TTC549 (cell line): ENCODE measurements at regions not wholly inside any gene's neighbourhood (a gene's known extent, or its start where the extent isn't known, plus 50 kb on each side); places are given as distances from the start of the nearest gene placed in this dataset.
"Not testable (repeated sequence)": the region's sequence is repeated elsewhere in the genome, so short reads cannot be mapped to it uniquely, and the experiment has no call there.

ENCODE experiments used
- FAIRE-seq: peaks from 2 replicates; lab custom pipeline; 2012; peaks lifted over from hg19 to GRCh38; lab: Jason Lieb, UNC

GRCh38 chr15:45812200-45812599, 177.4 kb downstream of the SQOR start:
- no peak for FAIRE-seq

- FAIRE-seq: not testable (repeated sequence)
These were observed 182.7 kb downstream of the SQOR start for GRCh38 chr15:45817578-45817977.

- no peak for FAIRE-seq
These were observed 186.6 kb downstream of the SQOR start for GRCh38 chr15:45821390-45821789.

- not testable (repeated sequence) for FAIRE-seq
These were observed 188.1 kb downstream of the SQOR start for GRCh38 chr15:45822968-45823367.

- no peak for FAIRE-seq
These were observed 192.4 kb downstream of the SQOR start for GRCh38 chr15:45827275-45827674.

- FAIRE-seq: no peak
These were observed 192.9 kb downstream of the SQOR start for GRCh38 chr15:45827766-45828165.

GRCh38 chr15:45829336-45830153, 194.7 kb downstream of the SQOR start:
- FAIRE-seq: no peak

GRCh38 chr15:45831787-45832186, 197.0 kb downstream of the SQOR start:
- FAIRE-seq: no peak

GRCh38 chr15:45834622-45835021, 199.8 kb downstream of the SQOR start:
- FAIRE-seq: no peak

GRCh38 chr15:45842151-45842550, 207.3 kb downstream of the SQOR start:
- FAIRE-seq: no peak

- FAIRE-seq: no peak
These were observed 212.8 kb downstream of the SQOR start for GRCh38 chr15:45847645-45848044.

GRCh38 chr15:45849136-45849535, 214.3 kb downstream of the SQOR start:
- no peak for FAIRE-seq

- FAIRE-seq: no peak
These were observed 219.8 kb downstream of the SQOR start for GRCh38 chr15:45854455-45855202.

GRCh38 chr15:45855210-45855906, 220.5 kb downstream of the SQOR start:
- FAIRE-seq: no peak

- FAIRE-seq: no peak
These were observed 221.2 kb downstream of the SQOR start for GRCh38 chr15:45855907-45856579.

GRCh38 chr15:45857291-45857690, 222.5 kb downstream of the SQOR start:
- FAIRE-seq: no peak

GRCh38 chr15:45858491-45858890, 223.7 kb downstream of the SQOR start:
- no peak for FAIRE-seq

- FAIRE-seq: no peak
These were observed 227.2 kb downstream of the SQOR start for GRCh38 chr15:45862034-45862433.

GRCh38 chr15:45863881-45864580, 229.2 kb downstream of the SQOR start:
- FAIRE-seq: no peak

- FAIRE-seq: no peak
These were observed 231.8 kb downstream of the SQOR start for GRCh38 chr15:45866616-45867015.

- no peak for FAIRE-seq
These were observed 232.5 kb downstream of the SQOR start for GRCh38 chr15:45867281-45867680.
